ENCODE measurements at regions not wholly inside any gene's neighbourhood (a gene's known extent, or its start where the extent isn't known, plus 50 kb on each side); places are given as distances from the start of the nearest gene placed in this dataset.

GRCh38 chr4:167885872-167886271, 206.5 kb upstream of the ANXA10 start:
- TF ChIP-seq, protein P1, sequence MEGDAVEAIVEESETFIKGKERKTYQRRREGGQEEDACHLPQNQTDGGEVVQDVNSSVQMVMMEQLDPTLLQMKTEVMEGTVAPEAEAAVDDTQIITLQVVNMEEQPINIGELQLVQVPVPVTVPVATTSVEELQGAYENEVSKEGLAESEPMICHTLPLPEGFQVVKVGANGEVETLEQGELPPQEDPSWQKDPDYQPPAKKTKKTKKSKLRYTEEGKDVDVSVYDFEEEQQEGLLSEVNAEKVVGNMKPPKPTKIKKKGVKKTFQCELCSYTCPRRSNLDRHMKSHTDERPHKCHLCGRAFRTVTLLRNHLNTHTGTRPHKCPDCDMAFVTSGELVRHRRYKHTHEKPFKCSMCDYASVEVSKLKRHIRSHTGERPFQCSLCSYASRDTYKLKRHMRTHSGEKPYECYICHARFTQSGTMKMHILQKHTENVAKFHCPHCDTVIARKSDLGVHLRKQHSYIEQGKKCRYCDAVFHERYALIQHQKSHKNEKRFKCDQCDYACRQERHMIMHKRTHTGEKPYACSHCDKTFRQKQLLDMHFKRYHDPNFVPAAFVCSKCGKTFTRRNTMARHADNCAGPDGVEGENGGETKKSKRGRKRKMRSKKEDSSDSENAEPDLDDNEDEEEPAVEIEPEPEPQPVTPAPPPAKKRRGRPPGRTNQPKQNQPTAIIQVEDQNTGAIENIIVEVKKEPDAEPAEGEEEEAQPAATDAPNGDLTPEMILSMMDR (IDR thresholded peaks at IDR 0.05) = no peak
- TF ChIP-seq EP300 (IDR thresholded peaks at IDR 0.05) (no peak), POLR2A (IDR thresholded peaks at IDR 0.05) (no peak)

All from ovary (tissue), 3 donors.